HEK293 (cell line): ENCODE measurements at regions not wholly inside any gene's neighbourhood (a gene's known extent, or its start where the extent isn't known, plus 50 kb on each side); places are given as distances from the start of the nearest gene placed in this dataset.

Source experiments
- CTCF ChIA-PET: fragments of 350-600 bp; formaldehyde crosslinking; extraction: SDS; loops from one replicate; lab custom pipeline; 2021; ENCODE audit warnings: antibody characterized with exemption; lab: Yijun Ruan, JAX
- POLR2A ChIA-PET: fragments of 300-600 bp; formaldehyde crosslinking; extraction: SDS; loops from one replicate; lab custom pipeline; 2020; ENCODE audit warnings: antibody characterized with exemption, inconsistent platforms; lab: Yijun Ruan, JAX
- H3K27ac ChIP-seq: fragments of 200-500 bp; sonication (Bioruptor generic); 2 replicates; pipeline ENCODE4 v1.5.1; 2014; ENCODE audit warnings: low read depth, low read length, control low read depth, inconsistent platforms; ENCODE audit errors: extremely low read depth
- H3K36me3 ChIP-seq, 2 experiments: fragments of 200-500 bp in 1 of 2; sonication (Bioruptor generic) in 1 of 2; 1 replicate in 1 of 2; 2 replicates in 1 of 2; pipeline ENCODE4 v1.5.1; 2014 to 2017; ENCODE audit warnings: inconsistent platforms in 2 of 2, low read length in 2 of 2; ENCODE audit not compliant: control insufficient read depth in 2 of 2, insufficient read depth in 1 of 2
- H3K4me1 ChIP-seq: fragments of 200-500 bp; sonication (Bioruptor generic); 2 replicates; pipeline ENCODE4 v1.5.1; 2014; ENCODE audit warnings: mild to moderate bottlenecking, low read length, inconsistent platforms; ENCODE audit not compliant: control insufficient read depth, insufficient read depth
- H3K4me3 ChIP-seq: 2 replicates; pipeline ENCODE4 v1.5.1; 2011; ENCODE audit warnings: low read depth, mild to moderate bottlenecking, control low read depth, low read length, moderate library complexity
- H3K9me3 ChIP-seq: fragments of 200-500 bp; sonication (Bioruptor generic); 2 replicates; pipeline ENCODE4 v1.5.1; 2014; ENCODE audit warnings: low read depth, low read length, inconsistent platforms; ENCODE audit not compliant: control insufficient read depth, insufficient read depth
- BCL11A ChIP-seq: fragments of 450-650 bp; formaldehyde crosslinking; IDR thresholded peaks from 2 replicates; pipeline ENCODE4 v1.5.1; 2016; ENCODE audit warnings: low read depth, missing biosample characterization, missing genetic modification characterization
- GFI1B ChIP-seq: fragments of 450-650 bp; formaldehyde crosslinking; IDR thresholded peaks from 2 replicates; pipeline ENCODE4 v1.5.1; 2016; ENCODE audit warnings: missing biosample characterization, missing genetic modification characterization
- KLF8 ChIP-seq: fragments of 450-650 bp; formaldehyde crosslinking; IDR thresholded peaks from 2 replicates; pipeline ENCODE4 v1.5.1; 2016; ENCODE audit warnings: missing biosample characterization, missing genetic modification characterization
- OSR2 ChIP-seq: fragments of 450-650 bp; formaldehyde crosslinking; IDR thresholded peaks from 2 replicates; pipeline ENCODE4 v1.5.1; 2016; ENCODE audit warnings: missing biosample characterization, missing genetic modification characterization
- YY1 ChIP-seq: fragments of 450-650 bp; formaldehyde crosslinking; IDR thresholded peaks from 2 replicates; pipeline ENCODE4 v1.5.1; 2018; ENCODE audit warnings: missing biosample characterization, missing genetic modification characterization
- ZBTB7A ChIP-seq: fragments of 450-650 bp; formaldehyde crosslinking; IDR thresholded peaks from 2 replicates; pipeline ENCODE4 v1.5.1; 2016; ENCODE audit warnings: low read depth, missing biosample characterization, missing genetic modification characterization
- ZEB2 ChIP-seq: fragments of 450-650 bp; formaldehyde crosslinking; IDR thresholded peaks from 2 replicates; pipeline ENCODE4 v1.5.1; 2016; ENCODE audit warnings: missing biosample characterization, missing genetic modification characterization
- ZFP41 ChIP-seq: fragments of 450-650 bp; formaldehyde crosslinking; IDR thresholded peaks from 2 replicates; pipeline ENCODE4 v1.5.1; 2016; ENCODE audit warnings: missing biosample characterization, missing genetic modification characterization, borderline replicate concordance
- ZNF174 ChIP-seq: fragments of 450-650 bp; formaldehyde crosslinking; IDR thresholded peaks from 2 replicates; pipeline ENCODE4 v1.5.0; 2017; ENCODE audit warnings: missing biosample characterization, mild to moderate bottlenecking, missing genetic modification characterization
- ZNF292 ChIP-seq: fragments of 450-650 bp; formaldehyde crosslinking; IDR thresholded peaks from 2 replicates; pipeline ENCODE4 v1.5.1; 2016; ENCODE audit warnings: low read depth, missing biosample characterization, missing genetic modification characterization, borderline replicate concordance
- ZNF350 ChIP-seq: fragments of 450-650 bp; formaldehyde crosslinking; IDR thresholded peaks from 2 replicates; pipeline ENCODE4 v1.5.0; 2017; ENCODE audit warnings: missing biosample characterization, mild to moderate bottlenecking, missing genetic modification characterization
- ZNF391 ChIP-seq: fragments of 450-650 bp; formaldehyde crosslinking; IDR thresholded peaks from 2 replicates; pipeline ENCODE4 v1.5.1; 2016; ENCODE audit warnings: low read depth, missing biosample characterization, missing genetic modification characterization, borderline replicate concordance
- ZNF473 ChIP-seq: fragments of 450-650 bp; formaldehyde crosslinking; IDR thresholded peaks from 2 replicates; pipeline ENCODE4 v1.5.1; 2017; ENCODE audit warnings: missing biosample characterization, missing genetic modification characterization
- ZNF521 ChIP-seq: fragments of 450-650 bp; formaldehyde crosslinking; IDR thresholded peaks from 2 replicates; pipeline ENCODE4 v1.5.1; 2017; ENCODE audit warnings: missing biosample characterization, mild to moderate bottlenecking, missing genetic modification characterization
- ZNF529 ChIP-seq: fragments of 450-650 bp; formaldehyde crosslinking; IDR thresholded peaks from 2 replicates; pipeline ENCODE4 v1.5.1; 2017; ENCODE audit warnings: missing genetic modification characterization, missing biosample characterization; ENCODE audit not compliant: insufficient replicate concordance
- ZNF571 ChIP-seq: fragments of 450-650 bp; formaldehyde crosslinking; IDR thresholded peaks from 2 replicates; pipeline ENCODE4 v1.5.0; 2017; ENCODE audit warnings: missing biosample characterization, missing genetic modification characterization
- ZNF747 ChIP-seq: fragments of 450-650 bp; formaldehyde crosslinking; IDR thresholded peaks from 2 replicates; pipeline ENCODE4 v1.5.1; 2016; ENCODE audit warnings: missing biosample characterization, missing genetic modification characterization
- ZNF768 ChIP-seq: fragments of 450-650 bp; formaldehyde crosslinking; IDR thresholded peaks from 2 replicates; pipeline ENCODE4 v1.5.1; 2018; ENCODE audit warnings: missing biosample characterization, mild to moderate bottlenecking, missing genetic modification characterization
- ZSCAN16 ChIP-seq: fragments of 450-650 bp; formaldehyde crosslinking; IDR thresholded peaks from 2 replicates; pipeline ENCODE4 v1.5.1; 2016; ENCODE audit warnings: missing biosample characterization, missing genetic modification characterization
- ZXDB ChIP-seq: fragments of 450-650 bp; formaldehyde crosslinking; IDR thresholded peaks from 2 replicates; pipeline ENCODE4 v1.5.1; 2016; ENCODE audit warnings: missing biosample characterization, missing genetic modification characterization
- TF ChIP-seq, protein P1 (sequence below): fragments of 450-650 bp; IDR thresholded peaks from 2 replicates; pipeline ENCODE4 v1.5.1; 2018; ENCODE audit warnings: missing biosample characterization, missing genetic modification characterization
- TF ChIP-seq, protein P2 (sequence below): fragments of 450-650 bp; formaldehyde crosslinking; IDR thresholded peaks from 2 replicates; pipeline ENCODE4 v1.5.1; 2016; ENCODE audit warnings: missing biosample characterization, missing genetic modification characterization, borderline replicate concordance

DNA sequence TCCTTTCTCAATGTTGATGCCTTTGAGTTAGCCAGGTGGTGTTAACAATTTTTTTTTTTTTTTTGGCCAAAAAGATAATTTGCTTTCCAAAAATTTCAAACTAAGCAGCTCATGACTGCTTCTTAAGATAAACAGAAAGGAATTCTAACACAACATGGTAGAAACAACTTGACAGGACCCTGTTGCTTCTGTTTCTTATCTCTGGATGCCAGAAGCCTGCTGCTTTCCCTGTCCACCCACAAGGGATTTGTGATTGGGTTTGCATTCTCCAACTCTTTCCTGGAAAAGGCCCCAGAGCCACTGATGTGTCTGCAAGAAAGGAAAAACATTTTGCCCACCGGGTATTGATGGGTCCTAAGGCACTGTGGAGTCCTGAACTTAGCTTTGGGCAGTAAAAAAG lies 217.2 kb upstream of the PKDCC start:
- ChIA-PET CTCF (interaction anchor here (0.6 to 1.4 kb wide), 3 partner anchors 10 to 108 kb away, joined by 3 to 4 read pairs (median 4); no protein-coding TSS in a partner anchor), POLR2A (no interaction called here)
- no peak overlapping the region for H3K27ac ChIP-seq
- no peak for TF ChIP-seq ZNF391
- TF ChIP-seq ZXDB (tag by site-specific recombination): no peak
- no peak for TF ChIP-seq KLF8 (tag by site-specific recombination)
- no peak for TF ChIP-seq ZNF768 (tag by site-specific recombination)
- TF ChIP-seq ZFP41 (tag by site-specific recombination): no peak
- TF ChIP-seq ZNF529 (tag by site-specific recombination): no peak
- no peak for TF ChIP-seq ZNF473 (tag by site-specific recombination)
- no peak for TF ChIP-seq ZNF521 (tag by site-specific recombination)
- no peaks in the 10 kb centered on the region for H3K4me1 ChIP-seq
- H3K4me3 ChIP-seq: no peak overlapping the region
- H3K36me3 ChIP-seq: no peaks in the 10 kb centered on the region
- H3K9me3 ChIP-seq: no peaks in the 10 kb centered on the region

DNA sequence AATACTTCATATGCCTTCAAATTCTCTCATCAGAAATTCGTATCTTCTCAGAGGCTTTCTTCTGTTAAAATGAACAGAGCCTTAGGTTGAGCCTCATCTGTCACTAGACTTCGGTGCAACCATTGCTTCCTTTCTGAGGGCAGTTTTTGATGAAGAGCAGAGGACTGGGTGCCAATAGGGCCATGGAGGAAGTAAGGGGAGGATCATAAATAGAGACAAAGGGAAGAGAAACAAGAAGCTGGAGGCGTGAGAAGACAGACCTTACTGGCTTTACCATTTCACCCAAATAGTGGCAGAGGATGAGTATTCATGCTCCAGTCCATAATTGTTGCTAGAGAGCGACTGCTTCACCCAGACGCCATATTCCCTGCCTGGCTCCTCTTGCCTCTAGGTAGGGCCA lies 215.6 kb upstream of the PKDCC start:
- POLR2A ChIA-PET: no interaction called here
- H3K27ac ChIP-seq: no peak overlapping the region
- CTCF ChIA-PET: no interaction called here

DNA sequence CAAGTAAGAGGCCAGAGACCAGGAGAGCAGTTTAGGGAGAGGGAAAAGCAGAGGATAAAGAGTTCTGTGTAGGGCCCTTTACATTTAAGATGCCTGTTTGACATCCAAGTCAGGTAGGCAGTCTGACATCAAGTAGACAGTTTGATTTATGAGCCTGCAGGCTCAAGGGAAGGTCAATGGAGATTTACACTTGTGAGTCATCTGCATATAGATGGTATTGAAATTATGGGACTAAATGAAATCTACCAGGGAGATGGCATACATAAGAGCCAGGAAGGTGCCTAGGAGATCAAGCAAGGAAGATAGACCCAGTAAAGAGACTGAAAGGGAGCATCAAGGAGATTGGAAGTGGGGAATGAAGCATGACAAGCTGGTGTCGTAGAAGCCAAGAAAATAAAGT lies 212.4 kb upstream of the PKDCC start:
- H3K36me3 ChIP-seq: no peaks in the 10 kb centered on the region
- POLR2A ChIA-PET: no interaction called here
- TF ChIP-seq ZNF747 (tag by site-specific recombination): no peak
- no peak for TF ChIP-seq ZNF350 (tag by site-specific recombination)
- no peak for TF ChIP-seq OSR2 (tag by site-specific recombination)
- TF ChIP-seq ZNF571 (tag by site-specific recombination): no peak
- TF ChIP-seq, protein P1, sequence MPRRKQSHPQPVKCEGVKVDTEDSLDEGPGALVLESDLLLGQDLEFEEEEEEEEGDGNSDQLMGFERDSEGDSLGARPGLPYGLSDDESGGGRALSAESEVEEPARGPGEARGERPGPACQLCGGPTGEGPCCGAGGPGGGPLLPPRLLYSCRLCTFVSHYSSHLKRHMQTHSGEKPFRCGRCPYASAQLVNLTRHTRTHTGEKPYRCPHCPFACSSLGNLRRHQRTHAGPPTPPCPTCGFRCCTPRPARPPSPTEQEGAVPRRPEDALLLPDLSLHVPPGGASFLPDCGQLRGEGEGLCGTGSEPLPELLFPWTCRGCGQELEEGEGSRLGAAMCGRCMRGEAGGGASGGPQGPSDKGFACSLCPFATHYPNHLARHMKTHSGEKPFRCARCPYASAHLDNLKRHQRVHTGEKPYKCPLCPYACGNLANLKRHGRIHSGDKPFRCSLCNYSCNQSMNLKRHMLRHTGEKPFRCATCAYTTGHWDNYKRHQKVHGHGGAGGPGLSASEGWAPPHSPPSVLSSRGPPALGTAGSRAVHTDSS: no peak
- no peak overlapping the region for H3K4me3 ChIP-seq
- H3K4me1 ChIP-seq: no peaks in the 10 kb centered on the region
- no peak overlapping the region for H3K27ac ChIP-seq
- H3K9me3 ChIP-seq: no peaks in the 10 kb centered on the region
- CTCF ChIA-PET: interaction anchor here (0.5 to 0.6 kb wide), 2 partner anchors 136 to 555 kb away, joined by 3 to 4 read pairs; no protein-coding TSS in a partner anchor

More for the DNA sequence above, 215.6 kb upstream of the PKDCC start:
- Histone ChIP-seq H3K36me3 (no peaks in the 10 kb centered on the region), H3K4me3 (no peak overlapping the region), H3K9me3 (no peaks in the 10 kb centered on the region), H3K4me1 (no peaks in the 10 kb centered on the region)
- TF ChIP-seq GFI1B (no peak), ZFP41 (tag by site-specific recombination) (no peak), BCL11A (tag by site-specific recombination) (no peak), ZBTB7A (tag by site-specific recombination) (no peak), YY1 (tag by site-specific recombination) (no peak), ZNF292 (no peak), ZNF174 (tag by site-specific recombination) (no peak), ZSCAN16 (tag by site-specific recombination) (no peak), ZEB2 (tag by site-specific recombination) (no peak)
- TF ChIP-seq, protein P2, sequence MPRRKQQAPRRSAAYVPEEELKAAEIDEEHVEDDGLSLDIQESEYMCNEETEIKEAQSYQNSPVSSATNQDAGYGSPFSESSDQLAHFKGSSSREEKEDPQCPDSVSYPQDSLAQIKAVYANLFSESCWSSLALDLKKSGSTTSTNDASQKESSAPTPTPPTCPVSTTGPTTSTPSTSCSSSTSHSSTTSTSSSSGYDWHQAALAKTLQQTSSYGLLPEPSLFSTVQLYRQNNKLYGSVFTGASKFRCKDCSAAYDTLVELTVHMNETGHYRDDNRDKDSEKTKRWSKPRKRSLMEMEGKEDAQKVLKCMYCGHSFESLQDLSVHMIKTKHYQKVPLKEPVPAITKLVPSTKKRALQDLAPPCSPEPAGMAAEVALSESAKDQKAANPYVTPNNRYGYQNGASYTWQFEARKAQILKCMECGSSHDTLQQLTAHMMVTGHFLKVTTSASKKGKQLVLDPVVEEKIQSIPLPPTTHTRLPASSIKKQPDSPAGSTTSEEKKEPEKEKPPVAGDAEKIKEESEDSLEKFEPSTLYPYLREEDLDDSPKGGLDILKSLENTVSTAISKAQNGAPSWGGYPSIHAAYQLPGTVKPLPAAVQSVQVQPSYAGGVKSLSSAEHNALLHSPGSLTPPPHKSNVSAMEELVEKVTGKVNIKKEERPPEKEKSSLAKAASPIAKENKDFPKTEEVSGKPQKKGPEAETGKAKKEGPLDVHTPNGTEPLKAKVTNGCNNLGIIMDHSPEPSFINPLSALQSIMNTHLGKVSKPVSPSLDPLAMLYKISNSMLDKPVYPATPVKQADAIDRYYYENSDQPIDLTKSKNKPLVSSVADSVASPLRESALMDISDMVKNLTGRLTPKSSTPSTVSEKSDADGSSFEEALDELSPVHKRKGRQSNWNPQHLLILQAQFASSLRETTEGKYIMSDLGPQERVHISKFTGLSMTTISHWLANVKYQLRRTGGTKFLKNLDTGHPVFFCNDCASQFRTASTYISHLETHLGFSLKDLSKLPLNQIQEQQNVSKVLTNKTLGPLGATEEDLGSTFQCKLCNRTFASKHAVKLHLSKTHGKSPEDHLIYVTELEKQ (tag by site-specific recombination): no peak
- TF ChIP-seq, all 188 proteins: peak for 0
